Large intestine (tissue), 3 donors: ENCODE measurements at regions not wholly inside any gene's neighbourhood (a gene's known extent, or its start where the extent isn't known, plus 50 kb on each side); places are given as distances from the start of the nearest gene placed in this dataset.

Experiments
- DNase-seq, 2 donors: peaks; one replicate each; pipeline versions ENCODE4 v3.0.0 to v3.0.0-alpha.2; 2013
- H3K27ac ChIP-seq: one replicate; pipeline ENCODE4 v1.5.1; 2013; ENCODE audit warnings: low read length
- H3K27me3 ChIP-seq: 2 replicates; pipeline ENCODE4 v1.6.1; 2013; ENCODE audit warnings: low read length; ENCODE audit not compliant: control insufficient read depth, insufficient read depth
- H3K36me3 ChIP-seq: 2 replicates; pipeline ENCODE4 v1.6.1; 2013; ENCODE audit warnings: low read length; ENCODE audit not compliant: control insufficient read depth, insufficient read depth
- H3K4me1 ChIP-seq: one replicate; pipeline ENCODE4 v1.6.1; 2013; ENCODE audit warnings: low read length; ENCODE audit not compliant: control insufficient read depth, insufficient read depth
- H3K4me3 ChIP-seq: one replicate; pipeline ENCODE4 v1.5.1; 2013; ENCODE audit warnings: low read length
- H3K9me3 ChIP-seq: one replicate; pipeline ENCODE4 v1.6.1; 2013; ENCODE audit warnings: mild to moderate bottlenecking, low read depth, low read length, moderate library complexity; ENCODE audit not compliant: control insufficient read depth
- WGBS: methylation state at CpG from one replicate; pipeline ENCODE4 v1.1.5; 2013; ENCODE audit warnings: low lambda C conversion rate; ENCODE audit not compliant: insufficient coverage; 5-methylcytosine and 5-hydroxymethylcytosine counted together

- Histone ChIP-seq H3K4me3 (no peak overlapping the region), H3K36me3 (no peaks in the 10 kb centered on the region), H3K27me3 (no peaks in the 10 kb centered on the region), H3K4me1 (peaks cover 4% of the 10 kb centered on the region), H3K9me3 (no peaks in the 10 kb centered on the region), H3K27ac (peak overlapping the region; percentile 45)
- WGBS: 82% methylated on average over 2 of the region's 4 CpGs
- DNase-seq: peak; percentile 21 to 34
These were observed 102.0 kb downstream of the DIRAS3 start for GRCh38 chr1:67948151-67949080.

DNA sequence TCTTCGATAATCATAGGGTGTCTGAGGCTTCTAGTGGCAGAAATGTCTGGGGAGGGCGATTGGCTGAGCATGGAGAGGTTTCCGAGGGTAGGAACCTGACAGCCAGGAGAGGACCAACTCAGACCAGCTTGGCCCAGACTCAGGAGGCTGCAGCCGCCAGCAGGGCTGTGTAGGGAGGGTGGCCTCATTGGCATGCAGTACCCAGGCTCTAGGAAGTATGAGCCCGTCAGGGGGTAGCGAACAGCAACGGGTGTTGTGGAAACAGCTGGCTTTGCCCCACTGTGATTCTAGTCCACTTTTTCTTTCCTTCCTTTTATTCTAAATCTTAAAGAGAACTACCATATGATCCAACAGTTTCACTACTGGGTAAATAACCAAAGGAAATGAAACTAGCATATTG is 103.3 kb downstream of the DIRAS3 start:
- DNase-seq: no peak
- no peaks in the 10 kb centered on the region for H3K27me3 ChIP-seq
- no peak overlapping the region for H3K27ac ChIP-seq
- no peak overlapping the region for H3K4me3 ChIP-seq
- peaks cover 4% of the 10 kb centered on the region for H3K4me1 ChIP-seq
- no peaks in the 10 kb centered on the region for H3K9me3 ChIP-seq
- no peaks in the 10 kb centered on the region for H3K36me3 ChIP-seq
- WGBS: 83% methylated on average over 2 of the region's 7 CpGs

- H3K27ac ChIP-seq: no peak overlapping the region
These were observed 104.6 kb downstream of the DIRAS3 start for GRCh38 chr1:67945733-67946374.

GRCh38 chr1:67942274-67942673 is 108.2 kb downstream of the DIRAS3 start:
- Histone ChIP-seq H3K4me1 (no peaks in the 10 kb centered on the region), H3K4me3 (no peak overlapping the region), H3K27me3 (no peaks in the 10 kb centered on the region), H3K27ac (no peak overlapping the region), H3K9me3 (no peaks in the 10 kb centered on the region), H3K36me3 (no peaks in the 10 kb centered on the region)
- no peak for DNase-seq

More at GRCh38 chr1:67945733-67946374, 104.6 kb downstream of the DIRAS3 start:
- Histone ChIP-seq H3K27me3 (no peaks in the 10 kb centered on the region), H3K4me1 (peaks cover 4% of the 10 kb centered on the region), H3K36me3 (no peaks in the 10 kb centered on the region), H3K9me3 (no peaks in the 10 kb centered on the region), H3K4me3 (no peak overlapping the region)
- DNase-seq: peak in 1 of 2 donors; percentile 20
- 0% methylated on average over 1 of the region's 7 CpGs for WGBS

DNA sequence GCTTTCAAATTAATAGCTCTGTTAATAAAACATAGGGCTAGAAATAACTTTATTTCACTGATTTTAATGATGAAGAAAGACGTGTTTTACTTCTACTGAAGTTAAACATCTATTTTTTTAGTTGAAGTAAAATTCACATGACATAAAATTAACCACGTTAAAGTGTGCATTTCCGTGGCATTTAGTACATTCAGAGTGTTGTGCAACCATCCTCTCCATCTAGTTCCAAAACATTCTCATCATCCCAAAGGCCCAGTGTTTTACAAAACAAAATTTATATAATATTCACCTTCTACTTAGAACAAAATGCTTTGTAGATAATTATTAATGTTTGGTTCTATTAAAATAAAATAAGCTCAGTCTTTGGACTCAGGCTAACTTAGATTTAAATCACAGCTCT is 108.5 kb upstream of the GNG12 start:
- no peaks in the 10 kb centered on the region for H3K36me3 ChIP-seq

GRCh38 chr1:67941155-67941554 is 107.9 kb upstream of the GNG12 start:
- H3K4me1 ChIP-seq: no peaks in the 10 kb centered on the region
- WGBS: 92% methylated on average over 2 of the region's 4 CpGs
- no peaks in the 10 kb centered on the region for H3K27me3 ChIP-seq
- DNase-seq: no peak
- no peak overlapping the region for H3K27ac ChIP-seq
- no peaks in the 10 kb centered on the region for H3K9me3 ChIP-seq
- no peaks in the 10 kb centered on the region for H3K36me3 ChIP-seq
- no peak overlapping the region for H3K4me3 ChIP-seq

More for the DNA sequence above, 108.5 kb upstream of the GNG12 start:
- WGBS: 76% methylated on average over 2 of the region's 3 CpGs
- Histone ChIP-seq H3K4me3 (no peak overlapping the region), H3K27ac (no peak overlapping the region), H3K4me1 (no peaks in the 10 kb centered on the region), H3K27me3 (no peaks in the 10 kb centered on the region), H3K9me3 (no peaks in the 10 kb centered on the region)
- DNase-seq: no peak

DNA sequence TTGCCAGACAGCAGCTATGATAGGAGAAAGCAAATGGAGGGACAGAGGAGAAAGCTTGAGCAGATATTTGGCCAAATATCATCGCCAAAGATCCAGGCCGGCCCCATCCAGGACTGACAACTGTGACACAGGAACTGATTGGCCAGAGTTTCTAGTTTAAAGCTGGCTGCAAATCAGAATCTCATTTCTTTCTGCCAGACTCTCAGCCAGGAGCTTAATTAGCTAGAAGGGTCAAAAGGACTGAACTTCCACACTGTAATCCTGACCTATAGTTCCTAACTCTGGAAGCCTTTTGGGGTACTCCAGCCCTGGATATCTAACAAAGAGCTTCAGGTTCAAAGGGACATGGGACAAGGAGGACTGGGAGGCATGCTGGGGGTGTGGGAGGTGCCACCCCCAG is 106.7 kb upstream of the GNG12 start:
- WGBS: no CpG with 5 or more reads among the region's 2 CpGs
- Histone ChIP-seq H3K36me3 (no peaks in the 10 kb centered on the region), H3K4me1 (no peaks in the 10 kb centered on the region), H3K9me3 (no peaks in the 10 kb centered on the region), H3K27me3 (no peaks in the 10 kb centered on the region), H3K4me3 (no peak overlapping the region), H3K27ac (no peak overlapping the region)
- no peak for DNase-seq

DNA sequence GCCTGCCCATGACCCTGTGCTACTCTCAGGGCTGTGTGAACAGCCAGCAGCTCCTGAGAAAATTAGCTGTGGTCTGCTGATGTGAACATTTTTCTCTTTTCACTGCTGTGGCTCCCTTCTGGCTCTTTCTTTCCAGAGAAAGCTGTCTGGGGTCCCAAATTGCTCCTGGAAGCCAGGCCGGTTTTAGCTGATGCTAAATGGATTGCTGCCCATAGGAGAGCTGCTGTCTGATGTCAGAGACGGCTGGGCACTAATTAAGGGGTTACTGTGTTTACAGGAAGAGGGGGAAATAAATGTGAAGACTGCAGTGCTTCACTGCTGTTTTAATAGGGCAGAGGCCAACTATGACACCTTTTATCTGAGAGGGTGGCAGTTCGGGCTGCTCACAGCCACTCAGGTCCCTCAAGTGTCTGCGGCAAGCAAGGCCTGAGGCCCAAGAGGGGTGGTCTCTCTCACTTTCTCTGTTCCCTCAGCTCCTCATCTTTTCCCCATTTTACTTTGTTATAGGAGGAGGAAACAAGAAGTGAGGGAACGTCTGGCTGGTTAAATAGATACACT is 106.0 kb upstream of the GNG12 start:
- no peaks in the 10 kb centered on the region for H3K9me3 ChIP-seq
- no CpG with 5 or more reads among the region's 5 CpGs for WGBS
- H3K4me3 ChIP-seq: no peak overlapping the region
- no peak overlapping the region for H3K27ac ChIP-seq
- DNase-seq: peak in 1 of 2 donors; percentile 17
- H3K27me3 ChIP-seq: no peaks in the 10 kb centered on the region
- no peaks in the 10 kb centered on the region for H3K4me1 ChIP-seq
- no peaks in the 10 kb centered on the region for H3K36me3 ChIP-seq

DNA sequence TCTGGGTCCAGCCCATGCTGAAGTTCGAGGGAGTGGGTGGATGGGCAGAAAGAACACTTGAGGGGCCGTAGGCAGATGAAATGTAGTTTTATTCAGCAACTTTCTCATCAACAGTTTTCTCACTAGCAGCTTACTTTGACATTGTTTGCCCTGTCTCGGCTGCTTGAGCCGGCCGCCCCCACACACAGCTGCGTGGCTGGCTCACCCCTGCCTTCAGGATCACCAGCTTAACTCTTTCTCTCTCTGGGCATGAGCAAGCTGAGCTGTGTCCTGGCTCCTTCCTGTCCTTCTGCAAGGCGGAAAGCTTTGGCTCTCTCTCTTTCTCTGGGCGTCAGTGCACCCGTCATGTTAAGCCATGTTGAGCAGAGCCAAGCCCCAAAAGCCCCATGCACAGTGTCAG is 104.4 kb upstream of the GNG12 start:
- Histone ChIP-seq H3K36me3 (no peaks in the 10 kb centered on the region), H3K4me1 (no peaks in the 10 kb centered on the region), H3K9me3 (no peaks in the 10 kb centered on the region), H3K27ac (no peak overlapping the region), H3K27me3 (no peaks in the 10 kb centered on the region), H3K4me3 (no peak overlapping the region)
- no peak for DNase-seq
- no CpG with 5 or more reads among the region's 9 CpGs for WGBS

- no CpG with 5 or more reads among the region's 3 CpGs for WGBS
- H3K9me3 ChIP-seq: no peaks in the 10 kb centered on the region
- no peak overlapping the region for H3K4me3 ChIP-seq
- DNase-seq: no peak
- no peak overlapping the region for H3K27ac ChIP-seq
- H3K4me1 ChIP-seq: no peaks in the 10 kb centered on the region
- no peaks in the 10 kb centered on the region for H3K27me3 ChIP-seq
- no peaks in the 10 kb centered on the region for H3K36me3 ChIP-seq
These were observed 103.7 kb upstream of the GNG12 start for GRCh38 chr1:67937010-67937409.
